Fibroblast of upper back skin (primary cell): ENCODE measurements at regions not wholly inside any gene's neighbourhood (a gene's known extent, or its start where the extent isn't known, plus 50 kb on each side); places are given as distances from the start of the nearest gene placed in this dataset.

Experiments
- DNase-seq: peaks from one replicate; pipeline ENCODE4 v3.0.0-alpha.2; 2013

DNA sequence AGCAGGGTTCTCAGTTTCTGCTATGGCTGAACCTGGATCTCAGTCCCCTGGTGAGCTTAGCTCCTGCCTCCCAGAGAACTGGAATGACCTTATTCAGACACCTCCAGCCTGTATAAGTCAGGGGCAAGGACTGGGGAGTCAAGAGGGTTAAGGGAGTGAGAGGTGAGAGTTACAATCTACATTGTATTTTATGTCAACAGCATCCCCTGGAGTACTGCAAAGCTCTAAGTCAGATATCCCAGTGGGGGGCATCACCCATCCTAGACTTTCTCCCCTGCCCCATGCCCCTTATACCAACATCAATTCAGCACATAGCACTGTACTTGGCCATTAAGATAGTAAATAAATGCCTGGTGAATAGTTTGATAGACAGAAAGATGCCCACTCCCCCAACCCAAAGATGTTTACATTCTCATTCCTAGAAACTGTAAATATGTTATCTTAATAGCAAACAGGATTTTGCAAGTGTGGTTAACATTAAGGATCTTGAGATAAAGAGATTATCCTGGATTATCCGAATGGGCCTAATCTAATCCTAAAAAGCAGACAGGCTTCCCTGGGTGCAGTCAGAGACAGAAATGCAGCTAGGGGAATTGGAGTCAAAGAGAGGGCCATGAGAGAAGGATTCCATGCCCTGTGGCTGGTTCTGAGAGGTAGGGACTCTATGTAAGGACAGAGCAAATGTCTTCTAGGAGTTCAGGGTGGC lies 132.3 kb upstream of the RASGRP1 start:
- DNase-seq: no peak

DNA sequence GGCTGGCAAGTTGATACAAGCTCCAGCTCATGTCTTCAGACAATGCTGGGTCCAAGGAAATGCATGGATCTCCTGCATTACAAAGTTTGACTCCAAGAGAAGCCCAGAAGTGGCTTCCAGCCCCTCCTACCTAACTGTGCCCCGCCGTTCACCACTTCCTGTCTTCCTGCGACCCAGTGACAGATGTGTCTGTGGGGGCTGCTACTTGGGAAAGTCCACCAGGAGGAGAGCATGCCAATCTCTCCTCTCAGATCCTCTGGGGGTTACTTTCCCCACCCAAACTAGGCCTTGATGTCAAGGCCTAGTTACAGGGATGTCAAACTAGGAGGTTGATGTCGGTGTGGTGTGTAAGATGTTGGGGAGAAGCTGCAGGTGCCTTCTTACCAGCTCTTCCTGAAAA lies 133.6 kb upstream of the RASGRP1 start:
- DNase-seq: no peak

- peak; percentile 68 for DNase-seq
Observed at GRCh38 chr15:38699633-38700230, 135.1 kb upstream of the RASGRP1 start.

- DNase-seq: peak; percentile 52
Observed at GRCh38 chr15:38701149-38701548, 136.5 kb upstream of the RASGRP1 start.

DNA sequence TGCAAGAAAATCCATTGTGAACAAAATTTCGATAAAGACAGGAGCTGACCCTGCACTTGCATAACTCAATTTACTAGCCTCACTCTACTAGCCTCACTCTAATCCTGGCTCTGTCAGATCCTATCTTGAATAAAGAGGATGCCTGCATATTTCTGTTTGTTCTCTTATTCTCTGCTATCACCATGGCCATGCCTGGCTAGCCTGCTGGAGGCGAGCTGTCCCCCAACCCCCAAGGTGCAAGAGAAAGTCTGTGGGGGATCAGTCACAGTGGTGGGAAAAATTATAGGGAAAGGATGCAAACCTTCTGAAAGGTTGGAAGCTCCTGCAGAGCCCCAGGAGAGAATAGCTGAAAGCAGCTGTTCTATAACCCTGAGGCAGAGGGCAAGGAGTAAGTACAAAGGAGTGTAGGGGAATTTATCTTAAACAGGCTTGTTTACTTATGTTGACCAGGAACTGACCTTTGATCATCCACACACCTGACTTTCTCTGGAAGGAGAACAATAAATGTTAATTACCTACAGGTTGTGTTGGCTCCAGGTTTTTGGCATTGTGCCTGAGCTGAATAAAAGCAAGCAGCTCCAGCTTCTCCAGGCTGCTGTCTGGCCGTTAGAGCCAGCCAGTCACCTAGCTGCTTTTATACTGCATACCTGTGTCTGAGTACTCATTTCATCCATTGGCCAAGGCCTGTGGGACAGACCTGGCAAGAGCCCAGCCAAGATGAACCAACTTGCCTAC lies 137.7 kb upstream of the RASGRP1 start:
- DNase-seq: no peak

DNA sequence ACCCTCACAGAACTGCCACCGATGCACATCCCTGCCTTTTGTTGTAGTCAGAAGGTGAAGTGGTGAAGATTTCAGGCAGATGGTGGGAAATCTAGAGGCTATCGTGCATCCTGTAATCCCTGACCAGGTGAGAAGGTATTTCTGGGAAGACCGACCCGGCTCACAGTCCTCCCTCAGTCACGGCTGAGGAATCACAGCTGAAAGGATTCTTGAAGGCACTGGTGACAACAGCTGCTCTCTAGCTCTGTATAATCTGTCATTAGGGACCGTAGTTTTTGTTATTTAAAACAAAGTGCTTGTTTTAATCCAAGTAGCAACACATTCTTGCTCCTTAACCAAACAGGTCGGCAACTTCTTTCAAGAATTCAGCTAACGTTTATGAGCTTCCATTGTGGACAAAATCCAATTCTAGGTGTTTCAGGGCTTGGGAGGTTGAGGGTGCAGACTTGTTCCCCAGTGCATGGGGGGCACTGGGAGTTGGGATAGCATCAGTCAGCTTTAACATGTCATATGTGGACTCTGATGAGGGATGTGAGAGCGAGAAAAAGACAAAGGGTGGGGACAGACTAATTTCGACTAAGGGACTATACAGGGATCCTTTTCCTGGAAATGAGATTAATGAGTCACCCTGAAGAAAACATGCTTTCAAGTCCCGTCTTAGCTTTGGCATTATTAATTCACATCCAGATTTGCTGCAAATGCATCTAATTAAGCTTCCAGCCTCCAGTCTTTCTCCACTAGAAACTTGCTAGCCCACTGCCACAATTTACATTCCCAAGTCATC lies 141.0 kb upstream of the RASGRP1 start:
- no peak for DNase-seq

DNA sequence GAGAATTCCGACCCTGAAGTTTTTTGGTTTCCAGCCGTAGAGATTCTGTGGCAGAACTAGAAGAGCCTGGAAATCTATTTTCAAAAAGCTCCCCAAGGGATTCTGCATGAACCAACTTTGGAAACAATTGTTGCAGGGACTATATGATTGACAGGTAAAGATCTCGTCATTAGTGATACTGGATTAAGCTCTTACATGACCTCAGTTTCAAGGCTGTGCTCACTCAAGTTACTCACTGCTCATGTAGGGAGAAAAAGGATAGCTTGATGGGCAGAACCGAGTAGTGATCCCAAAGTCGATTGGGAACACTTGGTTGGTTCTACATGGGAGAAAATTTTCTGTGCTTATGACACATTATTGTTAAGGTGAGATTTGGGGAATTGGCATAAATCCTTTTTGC lies 142.3 kb upstream of the RASGRP1 start:
- peak; percentile 53 for DNase-seq

DNA sequence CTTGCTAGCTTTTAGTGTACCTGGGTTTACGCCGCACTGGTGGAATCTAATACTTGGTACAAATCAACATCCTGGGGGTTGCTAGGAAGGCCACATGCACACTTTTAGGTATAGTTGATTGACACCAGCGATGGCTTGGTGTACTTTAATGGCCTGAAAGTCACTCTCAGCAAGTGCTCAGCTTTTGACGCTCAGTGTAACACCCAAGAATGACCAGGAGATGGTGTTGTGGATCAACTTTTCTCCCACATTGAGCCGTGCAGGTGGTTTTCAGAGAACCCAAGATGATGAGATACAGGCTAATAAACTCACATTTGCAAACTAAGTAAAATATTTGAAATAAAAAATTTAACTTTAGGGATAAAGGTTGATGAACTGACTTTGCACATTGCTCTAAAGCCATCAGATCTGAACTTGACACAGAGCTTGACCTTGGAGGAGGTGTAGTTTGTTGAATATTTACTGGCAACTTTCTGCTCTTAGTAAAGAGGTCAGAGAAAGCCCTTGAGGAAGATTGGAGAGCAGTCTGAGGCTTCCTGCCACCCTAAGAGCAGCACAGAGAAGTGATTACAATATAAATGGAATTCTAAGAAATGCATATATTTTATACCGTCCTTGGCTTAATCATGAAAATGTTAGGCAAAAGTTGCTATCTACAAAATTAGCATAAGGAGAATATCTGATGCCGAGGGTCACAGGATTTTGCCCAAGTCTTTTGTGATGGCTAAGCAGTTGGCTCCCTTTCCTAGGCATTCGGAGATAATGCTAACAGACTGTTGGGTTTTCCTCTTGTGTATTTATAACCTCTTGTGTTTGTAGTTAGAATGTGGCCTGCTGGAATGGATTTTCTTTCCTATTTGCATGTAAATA lies 143.4 kb upstream of the RASGRP1 start:
- peak; percentile 77 for DNase-seq

GRCh38 chr15:38708672-38709180 lies 144.1 kb upstream of the RASGRP1 start:
- peak; percentile 44 for DNase-seq

GRCh38 chr15:38709196-38709595 lies 144.6 kb upstream of the RASGRP1 start:
- no peak for DNase-seq

GRCh38 chr15:38714309-38715072 lies 149.9 kb upstream of the RASGRP1 start:
- DNase-seq: peak; percentile 100

DNA sequence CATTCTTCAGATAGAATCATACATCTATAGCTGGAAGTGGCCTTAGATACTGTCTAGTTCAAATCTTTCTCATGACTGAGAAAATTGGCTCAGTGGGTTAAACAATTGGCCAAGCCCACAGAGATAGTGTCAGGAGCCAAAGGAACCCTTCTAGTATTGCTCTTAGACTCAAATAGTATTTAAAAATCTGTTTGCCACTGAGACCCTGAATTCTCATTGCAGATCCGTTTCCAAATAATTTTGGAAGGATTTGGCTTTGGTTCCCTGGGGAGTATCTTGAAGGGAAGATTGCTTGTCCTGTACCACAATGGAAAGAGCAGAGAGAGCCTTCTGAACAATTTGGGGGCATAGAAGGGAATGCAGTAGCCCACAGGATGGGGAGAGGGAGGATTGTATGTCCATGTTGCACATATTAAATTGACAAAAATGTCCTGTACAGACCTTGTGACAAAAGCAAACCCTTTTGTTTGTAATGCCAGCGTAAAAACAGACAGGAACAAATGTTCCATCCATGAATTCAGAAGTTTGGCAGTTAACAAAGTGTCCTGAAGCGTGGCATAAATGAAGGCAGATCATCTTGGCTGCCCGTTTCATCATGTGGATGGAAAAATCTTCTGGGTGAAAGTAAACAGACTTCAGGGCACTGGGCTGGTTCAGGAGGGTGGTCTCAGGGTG lies 156.4 kb upstream of the RASGRP1 start:
- no peak for DNase-seq

DNA sequence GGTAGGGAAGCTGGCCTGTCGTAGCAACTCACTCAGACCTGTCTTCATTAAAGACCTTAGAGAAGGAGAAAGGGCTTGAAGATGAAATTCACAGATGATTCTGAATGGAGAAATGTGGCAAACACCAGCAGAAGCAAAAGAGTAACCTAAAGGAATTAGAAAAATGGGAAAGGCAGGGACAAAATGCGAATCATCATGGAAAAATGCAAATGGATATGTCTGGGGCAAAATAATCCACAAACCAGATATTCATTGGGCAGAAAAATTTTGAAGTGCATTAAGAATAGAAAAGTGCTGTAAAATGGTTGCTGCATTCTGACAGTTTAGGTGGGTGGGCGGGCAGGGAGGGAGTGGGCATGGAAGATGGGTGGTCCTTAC lies 156.9 kb upstream of the RASGRP1 start:
- DNase-seq: peak; percentile 86

DNA sequence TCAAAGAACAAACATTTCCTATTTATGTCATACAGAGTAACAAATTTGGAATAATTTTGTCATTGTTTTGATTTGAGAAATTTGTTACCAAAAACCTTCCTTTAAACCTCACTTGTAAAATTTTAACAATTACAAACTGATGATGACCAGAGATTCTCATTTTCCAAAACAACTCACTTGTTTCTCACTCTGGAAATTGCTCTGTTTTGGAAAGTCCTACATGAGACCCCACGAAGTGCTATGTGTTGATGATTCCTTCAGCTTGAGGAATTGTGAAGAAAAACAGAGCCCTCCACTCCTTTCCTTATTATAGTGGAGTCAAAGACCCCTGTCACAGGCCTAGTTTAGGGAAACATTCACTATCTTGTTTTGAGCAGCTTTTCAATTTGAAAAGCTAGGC lies 157.6 kb upstream of the RASGRP1 start:
- DNase-seq: no peak

DNA sequence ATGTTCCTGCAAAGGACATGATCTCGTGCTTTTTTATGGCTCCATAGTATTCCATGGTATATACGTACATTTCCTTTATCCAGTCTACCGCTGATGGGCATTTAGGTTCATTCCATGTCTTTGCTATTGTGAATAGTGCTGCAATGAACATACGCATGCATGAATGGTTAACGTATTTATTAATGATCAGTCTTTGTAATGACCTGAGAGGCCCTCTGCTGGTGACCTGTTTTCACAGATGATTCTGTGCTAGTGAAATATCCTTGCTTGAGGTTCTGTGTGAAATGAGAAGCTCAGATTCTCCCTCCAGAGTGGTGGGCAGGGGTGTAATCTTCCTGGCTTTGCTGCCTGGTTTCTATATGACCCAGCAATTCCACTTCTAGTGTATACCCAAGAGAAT lies 160.2 kb upstream of the RASGRP1 start:
- DNase-seq: no peak

DNA sequence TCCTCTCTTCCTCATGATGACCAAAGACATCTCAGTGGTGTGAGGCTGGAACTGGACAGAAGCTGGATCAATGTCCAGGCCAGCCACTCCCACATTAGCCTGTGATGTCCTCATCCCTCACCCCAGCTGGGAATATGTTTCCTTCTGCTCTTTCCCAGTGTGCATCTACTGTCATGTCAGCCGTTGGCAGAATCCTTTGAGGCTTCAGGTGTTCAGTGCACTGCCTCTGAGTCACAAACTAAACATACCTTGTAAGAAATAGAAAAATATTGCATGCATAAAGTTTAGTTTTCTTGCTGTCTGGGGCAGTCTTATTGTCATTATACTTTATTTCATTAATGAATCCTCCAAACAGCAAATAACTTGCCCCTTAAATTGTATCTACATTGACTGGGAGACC lies 161.6 kb upstream of the RASGRP1 start:
- DNase-seq: no peak

GRCh38 chr15:38733331-38733730 lies 168.7 kb upstream of the RASGRP1 start:
- DNase-seq: peak; percentile 57

DNA sequence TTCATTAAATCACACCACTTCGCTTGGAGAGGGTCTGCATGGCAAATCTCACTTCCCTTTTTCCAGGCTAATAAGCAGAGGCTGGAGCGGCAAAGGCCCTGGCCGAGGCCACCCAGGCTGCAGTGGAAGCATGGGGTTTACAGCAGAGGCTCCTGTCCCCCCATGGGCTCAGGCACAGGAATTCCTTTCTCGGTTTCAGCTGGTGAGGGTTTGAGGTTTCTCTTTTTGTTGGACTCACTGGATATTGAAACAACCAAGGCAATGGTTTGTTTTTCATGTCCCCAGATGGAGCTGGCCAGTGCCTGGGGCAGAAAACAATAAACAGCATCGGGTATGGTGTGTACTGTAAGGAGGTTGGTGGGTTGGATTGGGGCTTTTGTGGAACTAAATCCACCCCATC lies 175.6 kb upstream of the RASGRP1 start:
- DNase-seq: no peak

GRCh38 chr15:38743147-38743546 lies 178.5 kb upstream of the RASGRP1 start:
- DNase-seq: no peak

DNA sequence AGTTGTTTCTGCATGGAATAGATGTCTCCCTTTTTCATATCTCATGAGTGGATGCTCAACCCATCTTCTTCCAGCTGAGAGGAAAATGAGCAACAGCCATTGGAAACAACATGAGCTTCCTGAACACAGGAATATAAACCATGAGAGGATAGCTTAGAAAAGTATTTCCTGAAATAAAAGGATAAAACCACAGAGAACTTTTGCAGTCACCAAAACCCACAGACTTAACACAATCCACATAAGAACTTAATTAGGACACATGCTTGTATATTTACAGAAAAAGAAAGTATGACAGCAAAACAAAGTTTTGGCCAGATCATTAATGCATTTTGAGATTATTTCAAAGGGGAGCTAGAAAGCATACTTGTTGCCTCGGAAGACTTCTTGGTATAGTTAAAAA lies 180.5 kb upstream of the RASGRP1 start:
- peak; percentile 85 for DNase-seq

GRCh38 chr15:38745626-38746025 lies 181.0 kb upstream of the RASGRP1 start:
- no peak for DNase-seq
